HG03045 (cell line): ENCODE measurements at regions not wholly inside any gene's neighbourhood (a gene's known extent, or its start where the extent isn't known, plus 50 kb on each side); places are given as distances from the start of the nearest gene placed in this dataset.
"Not testable (repeated sequence)": the region's sequence is repeated elsewhere in the genome, so short reads cannot be mapped to it uniquely, and the experiment has no call there.

Source experiments
- ATAC-seq: cut with Tn5 transposase; IDR thresholded peaks from one replicate; pipeline ENCODE4 v1.9.1; 2021; ENCODE audit warnings: mild to moderate bottlenecking, moderate library complexity; ENCODE audit not compliant: unreplicated experiment

DNA sequence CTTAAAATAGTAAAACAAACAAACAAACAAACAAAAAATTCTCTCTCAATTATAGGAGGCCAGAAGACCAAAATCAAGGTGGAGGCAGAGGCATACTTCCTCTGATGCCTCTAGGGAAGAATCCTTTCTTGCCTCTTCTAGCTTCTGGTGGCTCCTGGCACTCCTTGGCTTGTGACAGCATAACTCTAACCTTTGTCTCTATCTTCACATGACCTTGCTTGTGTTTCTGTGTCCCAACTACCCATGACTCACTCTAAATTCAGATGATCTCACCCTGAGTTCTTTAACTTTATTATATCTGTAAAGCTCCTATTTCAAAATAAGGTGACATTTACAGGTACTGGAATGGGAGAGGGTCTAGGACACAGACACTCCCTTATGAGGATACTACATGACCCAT, 88.3 kb upstream of the ANTXRL start:
- no peak for ATAC-seq

GRCh38 chr10:46202405-46202804, 84.4 kb upstream of the ANTXRL start:
- ATAC-seq = not testable (repeated sequence)

DNA sequence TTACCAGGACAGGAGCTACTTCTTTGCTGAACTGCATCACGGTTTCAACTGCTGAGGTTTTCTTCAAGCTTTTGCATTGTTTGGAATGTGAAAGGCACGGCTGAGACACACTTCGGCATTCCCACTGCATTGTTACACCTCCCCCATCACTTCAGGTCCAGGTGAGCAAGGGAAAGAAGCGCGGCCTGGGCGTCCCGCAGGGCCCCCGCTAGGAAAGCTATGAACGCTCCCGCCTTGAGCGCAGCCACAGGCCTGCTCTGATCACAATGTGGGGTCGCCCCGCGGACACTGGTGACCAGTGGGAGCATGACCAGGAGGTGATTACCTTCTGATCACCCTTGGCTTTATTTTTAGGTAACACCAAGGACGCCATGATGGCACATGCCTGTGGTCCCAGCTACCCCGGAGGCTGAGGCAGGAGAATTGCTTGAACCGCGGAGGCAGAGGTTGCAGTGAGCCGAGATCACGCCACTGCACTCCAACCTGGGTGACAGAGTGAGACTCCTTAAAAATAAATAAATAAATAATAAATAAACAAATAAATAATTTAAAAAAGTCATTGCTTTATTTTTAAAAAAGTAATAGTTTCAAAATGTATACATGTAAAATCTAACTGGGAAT, 82.2 kb upstream of the ANTXRL start:
- not testable (repeated sequence) for ATAC-seq

DNA sequence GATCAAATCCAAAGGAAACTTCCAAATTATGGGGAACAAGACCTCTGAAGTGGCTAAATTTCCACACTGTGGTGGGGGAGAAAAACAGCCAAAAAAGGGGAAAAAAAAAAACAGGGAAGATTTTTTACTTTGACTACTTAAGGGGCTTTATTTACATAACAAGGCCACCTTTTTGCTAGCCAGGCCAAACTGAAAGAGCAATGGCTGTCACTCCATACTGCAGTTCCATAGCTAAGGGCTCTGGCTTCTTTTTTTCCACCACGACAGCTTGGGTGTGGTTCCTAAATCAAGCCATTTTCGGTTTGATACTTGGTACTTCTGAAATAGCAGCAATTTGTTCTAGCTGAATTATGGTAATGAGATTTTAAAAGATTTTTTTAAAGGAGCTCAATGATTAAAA, 76.4 kb upstream of the ANTXRL start:
- not testable (repeated sequence) for ATAC-seq

- ATAC-seq = no peak
These were observed 71.4 kb upstream of the ANTXRL start for GRCh38 chr10:46215426-46215825.

- no peak for ATAC-seq
These were observed 70.7 kb upstream of the ANTXRL start for GRCh38 chr10:46216003-46216634.

DNA sequence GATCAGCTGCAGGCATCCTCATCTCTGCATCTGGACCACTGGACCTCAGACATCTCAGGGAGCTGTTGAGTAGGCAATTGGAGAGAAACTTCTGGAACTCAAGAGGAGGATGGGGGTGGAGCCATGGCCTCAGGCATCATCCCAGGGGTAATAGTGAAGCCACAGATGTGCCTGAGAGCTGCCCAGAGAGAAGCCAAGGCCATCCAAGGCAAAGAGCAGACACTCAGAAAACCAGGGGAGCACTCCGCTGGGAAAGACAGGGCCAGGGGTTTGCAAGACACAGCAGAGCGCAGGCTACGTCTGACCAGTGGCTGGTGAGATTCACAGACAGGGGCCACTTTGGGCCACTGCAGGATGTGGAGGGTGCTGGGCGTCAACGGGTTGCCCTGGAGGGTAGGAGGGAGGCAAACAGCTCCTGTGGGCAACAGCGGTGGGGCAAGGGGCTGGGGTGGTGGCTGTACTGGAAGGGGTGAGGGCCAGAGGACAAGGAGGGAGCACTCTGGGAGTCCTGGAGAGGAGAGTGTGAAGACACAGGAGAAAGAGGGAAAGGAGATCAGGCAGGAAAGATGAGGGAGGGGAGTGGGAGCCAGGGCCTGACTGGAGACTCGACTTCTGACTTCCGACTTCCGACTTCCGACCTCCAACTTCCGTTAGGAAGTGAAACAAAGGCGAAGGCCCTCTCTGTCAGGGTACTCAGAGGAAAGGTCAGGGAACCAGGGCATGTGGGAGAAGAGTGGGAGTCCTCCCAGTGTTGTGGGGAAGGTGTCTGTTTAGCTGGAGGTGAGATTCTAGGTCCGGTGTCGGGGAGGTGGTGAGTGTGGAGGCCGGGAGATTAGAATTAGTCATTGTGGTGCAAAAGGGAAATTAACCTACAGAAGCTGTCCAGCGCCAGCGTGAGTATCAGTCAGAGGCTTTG, 69.7 kb upstream of the ANTXRL start:
- ATAC-seq = no peak

- ATAC-seq = no peak
These were observed 68.9 kb upstream of the ANTXRL start for GRCh38 chr10:46217752-46218453.

DNA sequence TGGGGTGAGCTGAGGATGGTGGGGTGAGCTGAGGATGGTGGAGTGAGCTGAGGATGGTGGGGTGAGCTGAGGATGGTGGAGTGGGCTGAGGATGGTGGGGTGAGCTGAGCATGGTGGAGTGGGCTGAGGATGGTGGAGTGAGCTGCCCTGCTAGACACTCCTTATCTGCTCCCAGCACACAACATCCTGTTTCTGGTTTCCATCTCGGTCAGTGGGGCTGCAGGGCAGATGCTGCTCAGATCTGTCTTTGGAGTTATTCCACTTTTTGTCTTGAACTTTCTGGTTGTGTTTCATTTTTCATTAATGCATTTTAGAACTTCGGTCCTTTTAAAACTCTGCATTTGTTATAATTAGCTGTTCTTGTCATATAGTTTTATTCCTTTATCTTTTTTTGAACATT, 67.9 kb upstream of the ANTXRL start:
- ATAC-seq = no peak

GRCh38 chr10:46219431-46219990, 67.3 kb upstream of the ANTXRL start:
- not testable (repeated sequence) for ATAC-seq

DNA sequence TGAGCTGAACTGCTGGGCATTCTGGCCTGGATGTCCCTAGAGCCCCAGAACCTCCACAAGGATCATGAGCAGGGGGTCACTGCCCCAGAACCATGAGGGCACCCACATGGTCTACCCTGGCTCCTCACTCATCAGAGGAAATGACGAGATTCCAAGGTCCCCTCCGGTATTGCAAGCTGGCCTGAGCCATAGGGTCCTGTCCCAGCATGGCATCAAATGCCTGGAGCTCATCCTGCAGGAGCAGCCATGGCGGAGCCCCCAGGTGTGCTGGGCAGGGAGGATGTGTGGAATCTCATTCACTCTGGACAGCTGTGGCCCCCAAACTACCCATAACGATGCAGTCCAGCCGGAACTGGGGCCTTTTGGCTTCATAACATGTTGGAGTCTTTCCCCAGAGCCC, 66.6 kb upstream of the ANTXRL start:
- no peak for ATAC-seq

GRCh38 chr10:46220872-46221538, 65.8 kb upstream of the ANTXRL start:
- ATAC-seq = no peak

GRCh38 chr10:46222364-46222935, 64.3 kb upstream of the ANTXRL start:
- ATAC-seq = no peak

DNA sequence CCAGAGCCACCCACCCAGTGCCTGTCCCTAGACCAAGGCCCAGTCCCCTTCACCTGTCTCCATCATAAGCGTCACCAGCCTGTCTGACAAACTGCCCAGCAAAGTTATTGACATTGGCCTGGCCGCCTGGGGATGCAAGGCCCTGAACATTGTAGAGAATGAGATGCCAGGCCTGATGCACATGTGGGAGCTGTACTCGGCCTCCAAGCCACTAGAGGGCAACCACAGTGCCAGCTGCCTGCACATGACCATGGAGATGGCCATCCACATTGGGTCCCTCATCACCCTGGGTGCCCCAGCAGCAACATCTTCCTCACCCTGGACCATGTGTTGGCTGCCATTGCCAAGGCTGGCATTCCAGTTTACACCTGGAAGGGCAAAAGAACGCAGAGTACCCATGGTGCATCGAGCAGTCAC, 63.7 kb upstream of the ANTXRL start:
- no peak for ATAC-seq

DNA sequence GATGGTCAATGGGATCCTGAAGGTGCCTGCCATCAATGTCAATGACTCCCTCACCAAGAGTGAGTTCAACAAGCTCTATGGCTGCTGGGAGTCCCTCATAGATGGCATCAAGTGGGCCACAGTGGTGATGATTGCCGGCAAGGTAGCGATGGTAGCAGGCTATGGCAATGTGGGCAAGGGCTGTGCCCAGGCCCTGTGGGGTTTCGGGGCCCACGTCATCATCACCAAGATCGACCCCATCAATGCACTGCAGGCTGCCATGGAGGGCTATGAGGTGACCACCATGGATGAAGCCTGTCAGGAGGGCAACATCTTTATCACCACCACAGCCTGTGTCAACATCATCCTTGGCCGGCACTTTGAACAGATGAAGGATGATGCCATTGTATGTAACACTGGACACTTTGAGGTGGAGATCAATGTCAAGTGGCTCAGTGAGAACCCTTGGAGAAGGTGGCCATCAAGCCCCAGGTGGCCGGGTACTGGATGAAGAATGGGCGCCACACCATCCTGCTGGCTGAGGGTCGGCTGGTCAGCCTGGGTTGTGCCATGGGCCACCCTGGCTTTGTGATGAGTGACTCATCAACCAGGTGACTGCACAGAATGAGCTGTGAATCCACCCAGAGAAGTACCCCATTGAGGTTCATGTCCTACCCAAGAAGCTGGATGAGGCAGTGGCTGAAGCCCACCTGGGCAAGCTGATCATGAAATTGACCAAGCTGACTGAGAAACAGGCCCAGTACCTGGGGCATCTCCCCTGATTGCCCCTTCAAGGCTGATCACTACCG, 63.0 kb upstream of the ANTXRL start:
- no peak for ATAC-seq

GRCh38 chr10:46224414-46224682, 62.4 kb upstream of the ANTXRL start:
- ATAC-seq = no peak

GRCh38 chr10:46225597-46225996, 61.2 kb upstream of the ANTXRL start:
- ATAC-seq = no peak

DNA sequence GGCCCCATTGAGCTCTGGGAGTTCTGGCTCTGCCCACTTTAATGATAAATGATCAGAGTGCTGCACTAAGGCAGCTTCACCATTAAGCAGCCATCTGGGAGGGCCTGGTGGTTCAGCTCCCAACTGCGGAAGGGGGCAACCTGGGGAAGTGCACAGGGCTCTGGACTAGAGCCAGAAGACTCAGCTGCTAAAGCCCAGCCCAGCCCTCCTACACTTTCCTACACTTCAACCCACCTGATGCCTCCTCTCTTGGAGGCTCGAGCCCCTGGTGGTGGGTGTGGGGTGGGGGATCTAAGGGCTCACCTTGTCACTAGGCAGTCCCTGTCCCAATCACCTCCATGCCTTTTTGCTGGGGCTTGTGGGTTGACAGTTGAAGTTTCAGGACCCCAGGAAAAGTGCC, 60.6 kb upstream of the ANTXRL start:
- no peak for ATAC-seq

GRCh38 chr10:46226900-46227558, 59.8 kb upstream of the ANTXRL start:
- no peak for ATAC-seq
